Parathyroid adenoma (tissue), 2 donors: ENCODE measurements at regions not wholly inside any gene's neighbourhood (a gene's known extent, or its start where the extent isn't known, plus 50 kb on each side); places are given as distances from the start of the nearest gene placed in this dataset.

Experiments
- H2AFZ ChIP-seq: fragments of 300-600 bp; sonication (generic); one replicate; pipeline ENCODE4 v1.7.0; 2017; ENCODE audit warnings: antibody characterized with exemption, mild to moderate bottlenecking
- H3K27ac ChIP-seq: fragments of 300-600 bp; sonication (generic); one replicate; pipeline ENCODE4 v1.7.0; 2017
- H3K27me3 ChIP-seq: fragments of 300-600 bp; sonication (generic); one replicate; pipeline ENCODE4 v1.7.0; 2017; ENCODE audit warnings: low read length; ENCODE audit not compliant: control insufficient read depth, insufficient read depth
- H3K36me3 ChIP-seq: fragments of 300-600 bp; sonication (generic); one replicate; pipeline ENCODE4 v1.7.0; 2017; ENCODE audit warnings: low read length; ENCODE audit not compliant: control insufficient read depth, insufficient read depth
- H3K4me1 ChIP-seq: fragments of 300-600 bp; sonication (generic); one replicate; pipeline ENCODE4 v1.7.0; 2017; ENCODE audit warnings: control low read depth
- H3K4me2 ChIP-seq: fragments of 300-600 bp; sonication (generic); one replicate; pipeline ENCODE4 v1.7.0; 2017; ENCODE audit warnings: low read length
- H3K4me3 ChIP-seq: fragments of 300-600 bp; sonication (generic); one replicate; pipeline ENCODE4 v1.7.0; 2017; ENCODE audit warnings: low read depth, low read length
- H3K79me2 ChIP-seq: fragments of 300-600 bp; sonication (generic); one replicate; pipeline ENCODE4 v1.7.0; 2017; ENCODE audit warnings: control low read depth
- H3K9ac ChIP-seq: fragments of 300-600 bp; sonication (generic); one replicate; pipeline ENCODE4 v1.7.0; 2017; ENCODE audit warnings: mild to moderate bottlenecking
- H3K9me3 ChIP-seq: fragments of 300-600 bp; sonication (generic); one replicate; pipeline ENCODE4 v1.7.0; 2017; ENCODE audit warnings: low read length; ENCODE audit not compliant: control insufficient read depth
- CTCF ChIP-seq: fragments of 300-600 bp; sonication (generic); IDR thresholded peaks from one replicate; pipeline ENCODE4 v1.7.0; 2017; ENCODE audit warnings: antibody characterized with exemption, mild to moderate bottlenecking
- donor health status: primary hyperparathyroidism.

GRCh38 chr3:59392116-59392515 is 342.3 kb upstream of the CFAP20DC start:
- no peak for TF ChIP-seq CTCF
- no peak overlapping the region for H2AFZ ChIP-seq
- no peak overlapping the region for H3K27ac ChIP-seq
- no peaks in the 10 kb centered on the region for H3K4me1 ChIP-seq
- H3K4me2 ChIP-seq, result no peak overlapping the region
- no peak overlapping the region for H3K9ac ChIP-seq
- H3K36me3 ChIP-seq, result no peaks in the 10 kb centered on the region
- H3K27me3 ChIP-seq, result no peaks in the 10 kb centered on the region
- no peak overlapping the region for H3K4me3 ChIP-seq
- H3K9me3 ChIP-seq, result no peaks in the 10 kb centered on the region
- H3K79me2 ChIP-seq, result no peaks in the 10 kb centered on the region

- H2AFZ ChIP-seq, result no peak overlapping the region
- no peaks in the 10 kb centered on the region for H3K27me3 ChIP-seq
- no peak overlapping the region for H3K4me2 ChIP-seq
- no peaks in the 10 kb centered on the region for H3K36me3 ChIP-seq
- no peak overlapping the region for H3K9ac ChIP-seq
- H3K27ac ChIP-seq, result no peak overlapping the region
- H3K4me1 ChIP-seq, result no peaks in the 10 kb centered on the region
- no peaks in the 10 kb centered on the region for H3K9me3 ChIP-seq
- no peak overlapping the region for H3K4me3 ChIP-seq
- no peak for TF ChIP-seq CTCF
- no peaks in the 10 kb centered on the region for H3K79me2 ChIP-seq
Measured at GRCh38 chr3:59391131-59391530, 341.3 kb upstream of the CFAP20DC start.

GRCh38 chr3:59388555-59389270 is 338.9 kb upstream of the CFAP20DC start:
- H3K79me2 ChIP-seq, result no peaks in the 10 kb centered on the region
- no peaks in the 10 kb centered on the region for H3K4me1 ChIP-seq
- no peak overlapping the region for H3K4me2 ChIP-seq
- H3K36me3 ChIP-seq, result no peaks in the 10 kb centered on the region
- H2AFZ ChIP-seq, result no peak overlapping the region
- H3K27ac ChIP-seq, result no peak overlapping the region
- H3K9ac ChIP-seq, result no peak overlapping the region
- no peaks in the 10 kb centered on the region for H3K27me3 ChIP-seq
- TF ChIP-seq CTCF, result no peak
- H3K9me3 ChIP-seq, result no peaks in the 10 kb centered on the region
- no peak overlapping the region for H3K4me3 ChIP-seq

- no peak overlapping the region for H3K27ac ChIP-seq
- no peak for TF ChIP-seq CTCF
- H2AFZ ChIP-seq, result no peak overlapping the region
- H3K4me3 ChIP-seq, result no peak overlapping the region
- H3K9ac ChIP-seq, result no peak overlapping the region
- no peaks in the 10 kb centered on the region for H3K36me3 ChIP-seq
- no peaks in the 10 kb centered on the region for H3K9me3 ChIP-seq
- H3K4me2 ChIP-seq, result no peak overlapping the region
- no peaks in the 10 kb centered on the region for H3K27me3 ChIP-seq
- H3K4me1 ChIP-seq, result no peaks in the 10 kb centered on the region
- H3K79me2 ChIP-seq, result no peaks in the 10 kb centered on the region
Measured at GRCh38 chr3:59386165-59386564, 336.3 kb upstream of the CFAP20DC start.

- TF ChIP-seq CTCF, result no peak
- H3K9ac ChIP-seq, result no peak overlapping the region
- H3K9me3 ChIP-seq, result no peaks in the 10 kb centered on the region
- no peak overlapping the region for H3K4me3 ChIP-seq
- no peaks in the 10 kb centered on the region for H3K36me3 ChIP-seq
- H3K4me1 ChIP-seq, result no peaks in the 10 kb centered on the region
- H3K27ac ChIP-seq, result no peak overlapping the region
- H2AFZ ChIP-seq, result no peak overlapping the region
- no peaks in the 10 kb centered on the region for H3K79me2 ChIP-seq
- no peak overlapping the region for H3K4me2 ChIP-seq
- H3K27me3 ChIP-seq, result no peaks in the 10 kb centered on the region
Measured at GRCh38 chr3:59385547-59385946, 335.7 kb upstream of the CFAP20DC start.
